A549 (cell line): ENCODE measurements at regions not wholly inside any gene's neighbourhood (a gene's known extent, or its start where the extent isn't known, plus 50 kb on each side); places are given as distances from the start of the nearest gene placed in this dataset.

ENCODE experiments used
- ATAC-seq, 2 experiments: fragments of 200-7000 bp in 1 of 2; fragments of >200 bp in 1 of 2; cut with Nextera tagmentation in 1 of 2; cut with Tn5 transposase in 1 of 2; 3 replicates each; pipeline versions ENCODE4 v1.8.0 to v1.9.1; 2018 to 2020; ENCODE audit warnings: mild to moderate bottlenecking in 1 of 2, moderate library complexity in 1 of 2
- CTCF ChIA-PET: fragments of 300-600 bp; sonication (Branson Sonifier 250); formaldehyde crosslinking; extraction: SDS; loops from one replicate; lab custom pipeline; 2021; ENCODE audit warnings: antibody characterized with exemption, inconsistent platforms; lab: Yijun Ruan, JAX
- POLR2A ChIA-PET: fragments of 350-600 bp; formaldehyde crosslinking; extraction: SDS; loops from one replicate; lab custom pipeline; 2021; ENCODE audit warnings: antibody characterized with exemption, inconsistent platforms; lab: Yijun Ruan, JAX
- DNase-seq, 2 experiments: peaks; one replicate each; pipeline versions ENCODE4 v3.0.0 to v3.0.0-alpha.2; 2011 to 2016; ENCODE audit warnings: low read depth in 1 of 2, low spot score in 1 of 2
- FAIRE-seq: peaks from 2 replicates; lab custom pipeline; 2011; peaks lifted over from hg19 to GRCh38; lab: Jason Lieb, UNC
- H3K27ac ChIP-seq, 2 experiments: fragments of >200 bp; sonication (Bioruptor Twin); formaldehyde crosslinking; 3 replicates each; pipeline ENCODE4 v1.5.1; 2016 to 2017
- H3K4me1 ChIP-seq: fragments of >200 bp; sonication (Bioruptor Twin); formaldehyde crosslinking; 3 replicates; pipeline ENCODE4 v1.6.1; 2016
- H3K4me2 ChIP-seq: fragments of >200 bp; sonication (Bioruptor Twin); formaldehyde crosslinking; 3 replicates; pipeline ENCODE4 v1.6.1; 2016
- H3K4me3 ChIP-seq: fragments of >200 bp; sonication (Bioruptor Twin); formaldehyde crosslinking; 3 replicates; pipeline ENCODE4 v1.5.1; 2016
- H3K9me3 ChIP-seq: fragments of >200 bp; sonication (Bioruptor Twin); formaldehyde crosslinking; 3 replicates; pipeline ENCODE4 v1.6.1; 2016
- BHLHE40 ChIP-seq: IDR thresholded peaks from 2 replicates; pipeline ENCODE4 v1.6.1; 2012; ENCODE audit warnings: low read depth, low read length, inconsistent platforms
- CBX8 ChIP-seq: fragments of 200-600 bp; sonication (generic); IDR thresholded peaks from 2 replicates; pipeline ENCODE4 v1.6.1; 2016
- CHD4 ChIP-seq: fragments of 200-600 bp; sonication (generic); IDR thresholded peaks from 2 replicates; pipeline ENCODE4 v1.6.1; 2016; ENCODE audit warnings: antibody characterized with exemption, mild to moderate bottlenecking, borderline replicate concordance
- ESRRA ChIP-seq: fragments of 150-350 bp; IDR thresholded peaks from 2 replicates; pipeline ENCODE4 v1.6.1; 2014; ENCODE audit warnings: mild to moderate bottlenecking, low read length, borderline replicate concordance
- FOSB ChIP-seq: fragments of 250-450 bp; sonication (Bioruptor Pico); IDR thresholded peaks from 2 replicates; pipeline ENCODE4 v1.5.0; 2020; ENCODE audit warnings: mild to moderate bottlenecking, moderate library complexity
- FOSL2 ChIP-seq, 2 experiments: fragments of 450-650 bp in 1 of 2; fragments of >200 bp in 1 of 2; sonication (Bioruptor Twin) in 1 of 2; formaldehyde crosslinking; IDR thresholded peaks; 2 replicates each; pipeline versions ENCODE4 v1.5.0 to v1.6.1; 2016 to 2020; ENCODE audit warnings: mild to moderate bottlenecking in 1 of 2, moderate library complexity in 1 of 2
- GATA3 ChIP-seq: IDR thresholded peaks from 2 replicates; pipeline ENCODE4 v1.6.1; 2012; ENCODE audit warnings: borderline replicate concordance
- HOXA7 ChIP-seq: fragments of 250-450 bp; sonication (Bioruptor Pico); IDR thresholded peaks from 2 replicates; pipeline ENCODE4 v1.5.0; 2020; ENCODE audit warnings: mild to moderate bottlenecking, moderate library complexity
- HOXB13 ChIP-seq: fragments of 250-450 bp; sonication (Bioruptor Pico); IDR thresholded peaks from 2 replicates; pipeline ENCODE4 v1.5.0; 2020; ENCODE audit warnings: low read depth, mild to moderate bottlenecking, moderate library complexity
- HOXB5 ChIP-seq: fragments of 250-450 bp; sonication (Bioruptor Pico); IDR thresholded peaks from 2 replicates; pipeline ENCODE4 v1.5.0; 2020; ENCODE audit warnings: mild to moderate bottlenecking, moderate library complexity
- JUN ChIP-seq, 2 experiments: fragments of >200 bp; sonication (Bioruptor Twin); formaldehyde crosslinking; IDR thresholded peaks; 2 replicates in 1 of 2; 3 replicates in 1 of 2; pipeline ENCODE4 v1.6.1; 2016 to 2017
- JUNB ChIP-seq: fragments of >200 bp; sonication (Bioruptor Twin); formaldehyde crosslinking; IDR thresholded peaks from 2 replicates; pipeline ENCODE4 v1.6.1; 2016
- KDM5A ChIP-seq: fragments of 200-600 bp; sonication (generic); IDR thresholded peaks from 2 replicates; pipeline ENCODE4 v1.6.1; 2016; ENCODE audit warnings: antibody characterized with exemption, mild to moderate bottlenecking
- MAFK ChIP-seq: fragments of 450-650 bp; IDR thresholded peaks from 2 replicates; pipeline ENCODE4 v1.6.1; 2014; ENCODE audit not compliant: partially characterized antibody
- MYC ChIP-seq: IDR thresholded peaks from 2 replicates; pipeline ENCODE4 v1.6.1; 2012; ENCODE audit warnings: mild to moderate bottlenecking, inconsistent platforms, low read length, improper control_type of control experiment, borderline replicate concordance
- NPAS2 ChIP-seq: fragments of 250-450 bp; sonication (Bioruptor Pico); IDR thresholded peaks from 2 replicates; pipeline ENCODE4 v1.8.0; 2022; ENCODE audit warnings: mild to moderate bottlenecking, moderate library complexity, borderline replicate concordance
- NR3C1 ChIP-seq: fragments of >200 bp; sonication (Bioruptor Twin); formaldehyde crosslinking; IDR thresholded peaks from 3 replicates; pipeline ENCODE4 v1.6.1; 2017
- PBX3 ChIP-seq: IDR thresholded peaks from 2 replicates; pipeline ENCODE4 v1.6.1; 2012
- RCOR1 ChIP-seq: fragments of 150-350 bp; IDR thresholded peaks from 2 replicates; pipeline ENCODE4 v1.6.1; 2014; ENCODE audit warnings: antibody characterized with exemption, low read length, low read depth
- RFX5 ChIP-seq: fragments of 450-650 bp; IDR thresholded peaks from 2 replicates; pipeline ENCODE4 v1.7.1; 2014; ENCODE audit warnings: antibody characterized with exemption, mild to moderate bottlenecking, moderate library complexity
- RNF2 ChIP-seq: fragments of 200-600 bp; sonication (generic); IDR thresholded peaks from 2 replicates; pipeline ENCODE4 v1.6.1; 2016; ENCODE audit warnings: low read depth, mild to moderate bottlenecking, antibody characterized with exemption, moderate library complexity, borderline replicate concordance
- TP53 ChIP-seq: fragments of 250-450 bp; sonication (Bioruptor Pico); IDR thresholded peaks from 2 replicates; pipeline ENCODE4 v1.5.0; 2021; ENCODE audit warnings: mild to moderate bottlenecking, moderate library complexity
- ZC3H11A ChIP-seq: fragments of 450-650 bp; IDR thresholded peaks from 2 replicates; pipeline ENCODE4 v1.6.1; 2014; ENCODE audit warnings: antibody characterized with exemption, mild to moderate bottlenecking
- ZNF302 ChIP-seq: fragments of 250-450 bp; sonication (Bioruptor Pico); IDR thresholded peaks from 2 replicates; pipeline ENCODE4 v1.9.0; 2021; ENCODE audit warnings: inconsistent platforms, mild to moderate bottlenecking, moderate library complexity
- WGBS: methylation state at CpG from one replicate; pipeline ENCODE4 v1.1.6; 2017; ENCODE audit errors: missing lambda C conversion rate; 5-methylcytosine and 5-hydroxymethylcytosine counted together
- TF ChIP-seq, protein P1 (sequence below): IDR thresholded peaks from 2 replicates; pipeline ENCODE4 v1.6.1; 2012; ENCODE audit warnings: low read depth, borderline replicate concordance
- TF ChIP-seq, protein P2 (sequence below): fragments of >200 bp; sonication (Bioruptor Twin); formaldehyde crosslinking; IDR thresholded peaks from 3 replicates; pipeline ENCODE4 v1.5.1; 2016

DNA sequence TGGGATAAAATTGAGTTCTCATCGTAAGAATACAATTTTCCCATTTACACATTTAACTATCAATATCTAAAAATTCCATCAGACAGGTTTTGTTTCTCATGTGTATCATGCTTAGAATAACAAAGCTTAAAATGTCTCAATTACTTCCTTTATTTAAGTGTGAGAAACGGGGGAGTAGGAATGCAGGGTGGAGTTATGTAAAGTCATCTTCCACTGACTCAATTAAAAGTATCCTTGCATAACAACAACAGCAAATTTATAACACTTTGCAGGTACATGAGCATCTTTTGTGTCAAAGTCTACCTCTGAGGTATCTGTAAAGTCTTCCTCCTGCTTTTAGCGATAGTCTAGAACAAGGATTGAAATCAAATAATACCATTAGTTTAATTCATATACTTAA lies 327.1 kb downstream of the EPHA4 start:
- ATAC-seq (no peak), DNase-seq (no peak), FAIRE-seq (no peak)
- CTCF ChIA-PET: no interaction called here
- H3K9me3 ChIP-seq: no peaks in the 10 kb centered on the region
- H3K27ac ChIP-seq: no peak overlapping the region
- 16% methylated on average over 3 of the region's 3 CpGs for WGBS
- TF ChIP-seq GATA3 (no peak), PBX3 (no peak), BHLHE40 (no peak), RNF2 (no peak)
- TF ChIP-seq, protein P1, sequence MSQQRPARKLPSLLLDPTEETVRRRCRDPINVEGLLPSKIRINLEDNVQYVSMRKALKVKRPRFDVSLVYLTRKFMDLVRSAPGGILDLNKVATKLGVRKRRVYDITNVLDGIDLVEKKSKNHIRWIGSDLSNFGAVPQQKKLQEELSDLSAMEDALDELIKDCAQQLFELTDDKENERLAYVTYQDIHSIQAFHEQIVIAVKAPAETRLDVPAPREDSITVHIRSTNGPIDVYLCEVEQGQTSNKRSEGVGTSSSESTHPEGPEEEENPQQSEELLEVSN: no peak
- no peak overlapping the region for H3K4me3 ChIP-seq
- POLR2A ChIA-PET: no interaction called here
- H3K4me2 ChIP-seq: no peak overlapping the region
- H3K4me1 ChIP-seq: no peaks in the 10 kb centered on the region

DNA sequence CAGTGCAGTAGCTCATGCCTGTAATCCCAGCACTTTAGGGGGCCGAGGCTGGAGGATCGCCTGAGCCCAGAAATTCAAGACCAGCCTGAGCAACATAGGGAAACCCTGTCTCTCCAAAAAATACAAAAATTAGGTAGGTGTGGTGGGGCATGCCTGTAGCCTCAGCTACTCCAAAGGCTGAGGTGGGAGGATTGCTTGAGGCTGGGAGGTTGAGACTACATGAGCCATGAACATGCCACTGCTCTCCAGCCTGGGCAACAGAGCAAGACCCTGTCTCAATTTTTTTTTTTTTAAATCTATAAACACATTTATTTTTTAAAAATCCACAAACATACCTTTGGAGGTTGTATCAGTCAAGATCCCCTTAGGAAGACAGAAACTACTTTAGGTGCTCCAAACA lies 326.3 kb downstream of the EPHA4 start:
- CTCF ChIA-PET: no interaction called here
- H3K4me2 ChIP-seq: no peak overlapping the region

GRCh38 chr2:221254299-221254698 lies 317.8 kb downstream of the EPHA4 start:
- no peak for DNase-seq
- Histone ChIP-seq H3K4me2 (no peak overlapping the region), H3K4me1 (no peaks in the 10 kb centered on the region), H3K4me3 (no peak overlapping the region), H3K9me3 (peaks cover 2% of the 10 kb centered on the region; the same call in 1 of the 3 replicates), H3K27ac (no peak overlapping the region)
- ChIA-PET CTCF (no interaction called here), POLR2A (no interaction called here)
- ATAC-seq: no peak
- TF ChIP-seq FOSB (CRISPR knock-in tag): no peak
- no peak for TF ChIP-seq JUN (IDR thresholded peaks at IDR 0.05)
- no peak for TF ChIP-seq NR3C1
- TF ChIP-seq GATA3: no peak
- TF ChIP-seq NPAS2: no peak
- no peak for TF ChIP-seq ZC3H11A
- TF ChIP-seq HOXB5 (CRISPR knock-in tag): no peak
- no peak for TF ChIP-seq RFX5
- TF ChIP-seq MYC: no peak
- no peak for TF ChIP-seq HOXA7 (CRISPR knock-in tag)
- TF ChIP-seq ESRRA: no peak
- no peak for TF ChIP-seq CHD4
- FAIRE-seq: no peak
- WGBS: 4% methylated on average over 4 of the region's 4 CpGs

More for the DNA sequence above, 326.3 kb downstream of the EPHA4 start:
- TF ChIP-seq RCOR1 (no peak), JUNB (no peak), JUN (IDR thresholded peaks at IDR 0.05) (no peak), HOXA7 (CRISPR knock-in tag) (no peak), ZNF302 (CRISPR knock-in tag) (no peak), MAFK (no peak), ZC3H11A (no peak), CBX8 (no peak), PBX3 (no peak), GATA3 (no peak), TP53 (CRISPR knock-in tag) (no peak), FOSB (CRISPR knock-in tag) (no peak), HOXB13 (CRISPR knock-in tag) (no peak), KDM5A (no peak), FOSL2 (IDR thresholded peaks at IDR 0.05) (no peak), FOSL2 (CRISPR knock-in tag; IDR thresholded peaks at IDR 0.05) (no peak)
- TF ChIP-seq, protein P2, sequence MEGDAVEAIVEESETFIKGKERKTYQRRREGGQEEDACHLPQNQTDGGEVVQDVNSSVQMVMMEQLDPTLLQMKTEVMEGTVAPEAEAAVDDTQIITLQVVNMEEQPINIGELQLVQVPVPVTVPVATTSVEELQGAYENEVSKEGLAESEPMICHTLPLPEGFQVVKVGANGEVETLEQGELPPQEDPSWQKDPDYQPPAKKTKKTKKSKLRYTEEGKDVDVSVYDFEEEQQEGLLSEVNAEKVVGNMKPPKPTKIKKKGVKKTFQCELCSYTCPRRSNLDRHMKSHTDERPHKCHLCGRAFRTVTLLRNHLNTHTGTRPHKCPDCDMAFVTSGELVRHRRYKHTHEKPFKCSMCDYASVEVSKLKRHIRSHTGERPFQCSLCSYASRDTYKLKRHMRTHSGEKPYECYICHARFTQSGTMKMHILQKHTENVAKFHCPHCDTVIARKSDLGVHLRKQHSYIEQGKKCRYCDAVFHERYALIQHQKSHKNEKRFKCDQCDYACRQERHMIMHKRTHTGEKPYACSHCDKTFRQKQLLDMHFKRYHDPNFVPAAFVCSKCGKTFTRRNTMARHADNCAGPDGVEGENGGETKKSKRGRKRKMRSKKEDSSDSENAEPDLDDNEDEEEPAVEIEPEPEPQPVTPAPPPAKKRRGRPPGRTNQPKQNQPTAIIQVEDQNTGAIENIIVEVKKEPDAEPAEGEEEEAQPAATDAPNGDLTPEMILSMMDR: no peak
- H3K27ac ChIP-seq: no peak overlapping the region
- FAIRE-seq: no peak
- H3K4me3 ChIP-seq: no peak overlapping the region
- DNase-seq: no peak
- no peaks in the 10 kb centered on the region for H3K9me3 ChIP-seq
- POLR2A ChIA-PET: no interaction called here
- no peaks in the 10 kb centered on the region for H3K4me1 ChIP-seq
- no peak for ATAC-seq
- 4% methylated on average over 2 of the region's 2 CpGs for WGBS
